B cell (primary cell): ENCODE measurements at regions not wholly inside any gene's neighbourhood (a gene's known extent, or its start where the extent isn't known, plus 50 kb on each side); places are given as distances from the start of the nearest gene placed in this dataset.

Source experiments
- ATAC-seq: fragments of 200-7000 bp; cut with Tn5 transposase; one replicate; pipeline ENCODE4 v1.10.0; 2021; ENCODE audit warnings: low read depth, mild to moderate bottlenecking, moderate number of reproducible peaks, moderate library complexity
- CTCF ChIA-PET: fragments of 350-600 bp; sonication (Branson Sonifier 250); formaldehyde crosslinking; loops from one replicate; lab custom pipeline; 2021; ENCODE audit warnings: antibody characterized with exemption, inconsistent platforms; lab: Charles Lee
- POLR2A ChIA-PET: fragments of 350-600 bp; sonication (Branson Sonifier 250); formaldehyde crosslinking; loops from one replicate; lab custom pipeline; 2021; ENCODE audit warnings: antibody characterized with exemption; lab: Charles Lee
- DNase-seq: peaks from one replicate; pipeline ENCODE4 v3.0.0; 2013
- H2AFZ ChIP-seq: 2 replicates; pipeline ENCODE4 v1.6.1; 2012; ENCODE audit warnings: mild to moderate bottlenecking, low read depth, low read length; ENCODE audit not compliant: insufficient read depth, poor library complexity, severe bottlenecking
- H3K27ac ChIP-seq, 2 donors: 1 replicate in 1 of 2; 2 replicates in 1 of 2; pipeline ENCODE4 v1.5.1; 2012 to 2013; ENCODE audit warnings: low read length in 2 of 2, mild to moderate bottlenecking in 2 of 2, moderate library complexity in 1 of 2
- H3K27me3 ChIP-seq, 4 experiments: fragments of 200-600 bp in 1 of 4; sonication (generic) in 1 of 4; replicated peaks in 1 of 4; 1 replicate in 2 of 4; 2 replicates in 2 of 4; pipeline versions ENCODE4 v1.6.1 to v1.7.0; 2013 to 2016; ENCODE audit warnings: low read length in 3 of 4, mild to moderate bottlenecking in 2 of 4, mixed read lengths in 1 of 4, moderate library complexity in 1 of 4; ENCODE audit not compliant: insufficient read depth in 4 of 4, control insufficient read depth in 3 of 4; ENCODE audit errors: control extremely low read depth in 1 of 4
- H3K36me3 ChIP-seq, 2 experiments: replicated peaks in 1 of 2; 1 replicate in 1 of 2; 2 replicates in 1 of 2; pipeline versions ENCODE4 v1.6.1 to v1.7.1; 2013; ENCODE audit warnings: low read length in 1 of 2; ENCODE audit not compliant: insufficient read depth in 2 of 2, control insufficient read depth in 1 of 2; ENCODE audit errors: control extremely low read depth in 1 of 2, extremely low read depth in 1 of 2
- H3K4me1 ChIP-seq, 2 donors: fragments of 200-600 bp in 1 of 2; sonication (generic) in 1 of 2; 1 replicate in 1 of 2; 2 replicates in 1 of 2; pipeline versions ENCODE4 v1.5.1 to v1.6.1; 2013 to 2017; ENCODE audit warnings: low read length in 2 of 2; ENCODE audit not compliant: control insufficient read depth in 2 of 2, insufficient read depth in 2 of 2
- H3K4me2 ChIP-seq: replicated peaks from 2 replicates; pipeline ENCODE3; 2012; ENCODE audit warnings: mild to moderate bottlenecking, low read depth, low read length; ENCODE audit not compliant: poor library complexity, severe bottlenecking
- H3K4me3 ChIP-seq, 5 experiments: fragments of 200-600 bp in 1 of 5; sonication (generic) in 1 of 5; 1 replicate in 3 of 5; 2 replicates in 2 of 5; pipeline versions ENCODE4 v1.5.1 to v1.7.0; 2011 to 2016; ENCODE audit warnings: low read length in 4 of 5, mild to moderate bottlenecking in 4 of 5, low read depth in 2 of 5, control low read depth in 1 of 5, moderate library complexity in 1 of 5; ENCODE audit not compliant: insufficient read depth in 1 of 5; ENCODE audit errors: control extremely low read depth in 1 of 5, extremely low read depth in 1 of 5
- H3K79me2 ChIP-seq: fragments of 200-600 bp; sonication (generic); one replicate; pipeline ENCODE4 v1.6.0; 2016; ENCODE audit warnings: low read length; ENCODE audit not compliant: control insufficient read depth, insufficient read depth
- H3K9ac ChIP-seq: fragments of 200-600 bp; sonication (generic); 2 replicates; pipeline ENCODE4 v1.6.1; 2017; ENCODE audit warnings: mild to moderate bottlenecking, low read length, moderate library complexity
- H3K9me3 ChIP-seq, 3 donors: one replicate each; pipeline versions ENCODE4 v1.6.1 to v1.7.1; 2013; ENCODE audit warnings: low read length in 2 of 3; ENCODE audit not compliant: control insufficient read depth in 2 of 3, insufficient read depth in 1 of 3; ENCODE audit errors: control extremely low read depth in 1 of 3
- H4K20me1 ChIP-seq: 2 replicates; pipeline ENCODE4 v1.6.0; 2012; ENCODE audit warnings: mild to moderate bottlenecking, low read length; ENCODE audit not compliant: insufficient read depth, control insufficient read depth, poor library complexity, severe bottlenecking
- H3K27ac Mint-ChIP-seq: one replicate; pipeline ENCODE4 v1.8.0; 2021; ENCODE audit warnings: mixed read lengths
- H3K27me3 Mint-ChIP-seq: one replicate; pipeline ENCODE4 v1.8.0; 2021; ENCODE audit warnings: mixed read lengths
- H3K4me1 Mint-ChIP-seq: one replicate; pipeline ENCODE4 v1.8.0; 2021; ENCODE audit warnings: mixed read lengths
- H3K4me3 Mint-ChIP-seq: one replicate; pipeline ENCODE4 v1.8.0; 2021; ENCODE audit warnings: mixed read lengths
- H3K9me3 Mint-ChIP-seq: one replicate; pipeline ENCODE4 v1.8.0; 2022; ENCODE audit warnings: mixed read lengths; ENCODE audit not compliant: insufficient read depth
- CTCF ChIP-seq: fragments of 200-600 bp; IDR thresholded peaks from one replicate; pipeline ENCODE4 v1.8.0; 2022; ENCODE audit warnings: antibody characterized with exemption, mild to moderate bottlenecking
- EZH2 ChIP-seq: IDR thresholded peaks from 2 replicates; pipeline ENCODE4 v1.6.1; 2012; ENCODE audit warnings: borderline replicate concordance, low read depth, mild to moderate bottlenecking, moderate library complexity, low read length; ENCODE audit not compliant: insufficient read depth, poor library complexity, severe bottlenecking
- WGBS: methylation state at CpG from one replicate; pipeline ENCODE4 v1.1.5; 2013; ENCODE audit warnings: missing lambda C conversion rate; ENCODE audit not compliant: insufficient coverage; 5-methylcytosine and 5-hydroxymethylcytosine counted together
- intact Hi-C: fragments of 100-400 bp; cut with micrococcal nuclease; formaldehyde crosslinking; loops from one replicate; pipeline ENCODE4 v1.10.0; 2022

- Histone ChIP-seq H3K4me3 (no peak overlapping the region), H3K4me1 (peaks cover 0 to 2% of the 10 kb centered on the region in 2 donors), H3K79me2 (no peaks in the 10 kb centered on the region), H4K20me1 (no peaks in the 10 kb centered on the region), H3K27me3 (peaks cover 0 to 17% (median under 1%) of the 10 kb centered on the region in 4 experiments), H2AFZ (no peak overlapping the region), H3K4me2 (no peak overlapping the region), H3K36me3 (no peaks in the 10 kb centered on the region), H3K27ac (no peak overlapping the region), H3K9ac (no peak overlapping the region), H3K9me3 (peaks cover 0 to 3% (median 0%) of the 10 kb centered on the region in 3 donors)
- intact Hi-C loops, result no loop called here
- 87% methylated on average over 32 of the region's 33 CpGs for WGBS
- ATAC-seq (no peak), DNase-seq (no peak)
- Mint-ChIP-seq H3K4me3 (no peak overlapping the region), H3K9me3 (no peaks in the 10 kb centered on the region), H3K27me3 (no peaks in the 10 kb centered on the region), H3K27ac (no peak overlapping the region), H3K4me1 (no peaks in the 10 kb centered on the region)
- CTCF ChIA-PET, result interaction anchor here (1.1 kb wide), 1 partner anchor 255 kb away, joined by 3 read pairs; no protein-coding TSS in a partner anchor
- no peak for TF ChIP-seq CTCF
- TF ChIP-seq EZH2, result no peak
- POLR2A ChIA-PET, result no interaction called here
Observed at GRCh38 chr12:132408626-132409494, 79.5 kb upstream of the GALNT9 start.

DNA sequence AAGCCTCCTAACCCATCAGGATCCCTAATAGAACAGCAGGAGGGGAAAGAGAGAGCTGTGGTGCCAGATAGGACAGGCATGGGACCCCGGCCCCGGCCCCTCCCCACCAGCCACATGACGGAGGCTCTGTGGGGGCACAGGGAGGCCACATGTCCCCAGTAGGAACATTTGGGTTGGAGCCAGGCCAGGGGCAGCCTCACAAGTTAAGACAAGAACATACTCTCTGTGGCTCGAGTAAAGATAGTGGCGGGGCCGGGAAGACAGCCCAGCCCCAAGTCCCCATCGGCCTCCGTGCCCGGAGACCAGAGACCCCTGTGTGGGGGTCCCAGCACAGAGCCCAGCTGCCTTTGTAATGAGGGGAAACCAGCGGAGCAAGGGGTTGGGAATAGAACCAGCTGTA lies 78.6 kb upstream of the GALNT9 start:
- Histone ChIP-seq H3K4me1 (no peaks in the 10 kb centered on the region), H3K9ac (no peak overlapping the region), H3K4me2 (no peak overlapping the region), H3K79me2 (no peaks in the 10 kb centered on the region), H3K9me3 (peaks cover 0 to 3% (median 0%) of the 10 kb centered on the region in 3 donors), H4K20me1 (no peaks in the 10 kb centered on the region), H3K36me3 (no peaks in the 10 kb centered on the region), H3K4me3 (no peak overlapping the region), H2AFZ (no peak overlapping the region), H3K27me3 (peaks cover 0 to 24% (median 0%) of the 10 kb centered on the region in 4 experiments), H3K27ac (no peak overlapping the region)
- Mint-ChIP-seq H3K27ac (no peak overlapping the region), H3K4me3 (no peak overlapping the region), H3K27me3 (no peaks in the 10 kb centered on the region), H3K9me3 (no peaks in the 10 kb centered on the region), H3K4me1 (no peaks in the 10 kb centered on the region)
- ATAC-seq, result no peak
- intact Hi-C loops, result no loop called here
- no peak for DNase-seq
- CTCF ChIA-PET, result no interaction called here
- TF ChIP-seq EZH2 (no peak), CTCF (no peak)
- POLR2A ChIA-PET, result no interaction called here
- WGBS, result 74% methylated on average over 6 of the region's 10 CpGs
